MM.1S (cell line): ENCODE measurements at regions not wholly inside any gene's neighbourhood (a gene's known extent, or its start where the extent isn't known, plus 50 kb on each side); places are given as distances from the start of the nearest gene placed in this dataset.
"Not testable (repeated sequence)": the region's sequence is repeated elsewhere in the genome, so short reads cannot be mapped to it uniquely, and the experiment has no call there.

Source experiments
- DNase-seq: peaks from one replicate; pipeline ENCODE4 v3.0.0-alpha.2; 2015
- H2AFZ ChIP-seq: fragments of 300-600 bp; sonication (generic); 2 replicates; pipeline ENCODE4 v1.6.0; 2016; ENCODE audit warnings: antibody characterized with exemption, low read length
- H3F3A ChIP-seq: fragments of 300-600 bp; sonication (generic); 2 replicates; pipeline ENCODE4 v1.6.1; 2016; ENCODE audit warnings: mild to moderate bottlenecking, antibody characterized with exemption, low read length, moderate library complexity, mixed read lengths; ENCODE audit not compliant: insufficient read depth
- H3K27ac ChIP-seq: fragments of 300-600 bp; sonication (generic); 2 replicates; pipeline ENCODE4 v1.5.1; 2016; ENCODE audit warnings: mild to moderate bottlenecking, low read length
- H3K27me3 ChIP-seq: fragments of 300-600 bp; sonication (generic); replicated peaks from 2 replicates; pipeline ENCODE4 v1.6.0; 2016; ENCODE audit warnings: low read length; ENCODE audit not compliant: insufficient read depth
- H3K36me3 ChIP-seq: fragments of 300-600 bp; sonication (generic); replicated peaks from 2 replicates; pipeline ENCODE4 v1.6.1; 2016; ENCODE audit warnings: mild to moderate bottlenecking, low read length, mixed read lengths; ENCODE audit not compliant: insufficient read depth
- H3K4me1 ChIP-seq: fragments of 300-600 bp; sonication (generic); 2 replicates; pipeline ENCODE4 v1.6.1; 2016; ENCODE audit warnings: low read length, mixed read lengths
- H3K4me2 ChIP-seq: fragments of 300-600 bp; sonication (generic); 2 replicates; pipeline ENCODE4 v1.6.0; 2016; ENCODE audit warnings: low read depth, low read length
- H3K4me3 ChIP-seq: fragments of 300-600 bp; sonication (generic); 2 replicates; pipeline ENCODE4 v1.5.1; 2016; ENCODE audit warnings: low read length, mixed read lengths
- H3K79me2 ChIP-seq: fragments of 300-600 bp; sonication (generic); 2 replicates; pipeline ENCODE4 v1.6.1; 2016; ENCODE audit warnings: mixed run types, low read length, mixed read lengths
- H3K9ac ChIP-seq: fragments of 300-600 bp; sonication (generic); 2 replicates; pipeline ENCODE4 v1.6.1; 2016; ENCODE audit warnings: low read length, mixed read lengths
- H3K9me2 ChIP-seq: fragments of 300-600 bp; sonication (generic); replicated peaks from 2 replicates; pipeline ENCODE4 v1.6.1; 2016; ENCODE audit warnings: mild to moderate bottlenecking, low read length, mixed read lengths; ENCODE audit not compliant: insufficient read depth
- H3K9me3 ChIP-seq: fragments of 300-600 bp; sonication (generic); replicated peaks from 2 replicates; pipeline ENCODE4 v1.6.1; 2016; ENCODE audit warnings: mild to moderate bottlenecking, low read length, mixed read lengths; ENCODE audit not compliant: insufficient read depth
- H4K20me1 ChIP-seq: fragments of 300-600 bp; sonication (generic); 2 replicates; pipeline ENCODE4 v1.6.1; 2016; ENCODE audit warnings: mild to moderate bottlenecking, low read length, moderate library complexity, mixed read lengths; ENCODE audit not compliant: insufficient read depth
- EZH2 ChIP-seq: fragments of 300-600 bp; sonication (generic); optimal IDR thresholded peaks from 2 replicates; pipeline ENCODE3; 2017; ENCODE audit warnings: low read depth, mild to moderate bottlenecking, antibody characterized with exemption, low read length, mixed read lengths
- EZH2phosphoT487 ChIP-seq: fragments of 300-600 bp; sonication (generic); IDR thresholded peaks from 2 replicates; pipeline ENCODE4 v1.6.1; 2018; ENCODE audit warnings: antibody characterized with exemption, low read length
- TF ChIP-seq, protein P1 (sequence below): fragments of 300-600 bp; sonication (generic); IDR thresholded peaks from 2 replicates; pipeline ENCODE4 v1.5.1; 2016; ENCODE audit warnings: antibody characterized with exemption, low read length, mixed read lengths

DNA sequence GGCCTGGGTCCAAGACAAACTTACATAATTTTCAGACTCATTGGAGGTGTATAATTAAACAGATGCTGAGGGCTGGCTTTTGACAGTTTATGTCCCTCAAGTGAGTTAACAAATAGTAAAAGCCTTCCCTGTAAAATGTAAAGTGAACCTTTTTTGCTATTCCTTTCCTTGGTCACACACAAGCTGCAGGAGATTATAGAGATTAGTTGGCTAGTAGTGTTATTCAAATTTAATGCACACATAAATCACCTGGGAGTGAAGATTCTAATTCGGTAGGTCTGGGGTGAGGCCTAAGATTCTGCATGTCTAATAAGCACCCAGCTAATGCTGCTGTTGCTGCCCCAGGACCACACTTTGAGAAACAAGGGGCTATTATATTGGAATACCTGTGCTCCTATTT lies 206.2 kb upstream of the SSTR1 start:
- H3K27me3 ChIP-seq: no peaks in the 10 kb centered on the region
- H2AFZ ChIP-seq: no peak overlapping the region
- DNase-seq: no peak
- no peaks in the 10 kb centered on the region for H4K20me1 ChIP-seq
- H3K4me1 ChIP-seq: no peaks in the 10 kb centered on the region
- no peaks in the 10 kb centered on the region for H3K9me2 ChIP-seq
- H3K36me3 ChIP-seq: no peaks in the 10 kb centered on the region
- H3K9ac ChIP-seq: no peak overlapping the region
- H3K4me3 ChIP-seq: no peak overlapping the region
- no peaks in the 10 kb centered on the region for H3K79me2 ChIP-seq
- no peak overlapping the region for H3K4me2 ChIP-seq
- H3K27ac ChIP-seq: no peak overlapping the region
- TF ChIP-seq EZH2phosphoT487 (no peak), EZH2 (no peak)
- TF ChIP-seq, protein P1, sequence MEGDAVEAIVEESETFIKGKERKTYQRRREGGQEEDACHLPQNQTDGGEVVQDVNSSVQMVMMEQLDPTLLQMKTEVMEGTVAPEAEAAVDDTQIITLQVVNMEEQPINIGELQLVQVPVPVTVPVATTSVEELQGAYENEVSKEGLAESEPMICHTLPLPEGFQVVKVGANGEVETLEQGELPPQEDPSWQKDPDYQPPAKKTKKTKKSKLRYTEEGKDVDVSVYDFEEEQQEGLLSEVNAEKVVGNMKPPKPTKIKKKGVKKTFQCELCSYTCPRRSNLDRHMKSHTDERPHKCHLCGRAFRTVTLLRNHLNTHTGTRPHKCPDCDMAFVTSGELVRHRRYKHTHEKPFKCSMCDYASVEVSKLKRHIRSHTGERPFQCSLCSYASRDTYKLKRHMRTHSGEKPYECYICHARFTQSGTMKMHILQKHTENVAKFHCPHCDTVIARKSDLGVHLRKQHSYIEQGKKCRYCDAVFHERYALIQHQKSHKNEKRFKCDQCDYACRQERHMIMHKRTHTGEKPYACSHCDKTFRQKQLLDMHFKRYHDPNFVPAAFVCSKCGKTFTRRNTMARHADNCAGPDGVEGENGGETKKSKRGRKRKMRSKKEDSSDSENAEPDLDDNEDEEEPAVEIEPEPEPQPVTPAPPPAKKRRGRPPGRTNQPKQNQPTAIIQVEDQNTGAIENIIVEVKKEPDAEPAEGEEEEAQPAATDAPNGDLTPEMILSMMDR: no peak
- H3K9me3 ChIP-seq: no peaks in the 10 kb centered on the region
- no peaks in the 10 kb centered on the region for H3F3A ChIP-seq

DNA sequence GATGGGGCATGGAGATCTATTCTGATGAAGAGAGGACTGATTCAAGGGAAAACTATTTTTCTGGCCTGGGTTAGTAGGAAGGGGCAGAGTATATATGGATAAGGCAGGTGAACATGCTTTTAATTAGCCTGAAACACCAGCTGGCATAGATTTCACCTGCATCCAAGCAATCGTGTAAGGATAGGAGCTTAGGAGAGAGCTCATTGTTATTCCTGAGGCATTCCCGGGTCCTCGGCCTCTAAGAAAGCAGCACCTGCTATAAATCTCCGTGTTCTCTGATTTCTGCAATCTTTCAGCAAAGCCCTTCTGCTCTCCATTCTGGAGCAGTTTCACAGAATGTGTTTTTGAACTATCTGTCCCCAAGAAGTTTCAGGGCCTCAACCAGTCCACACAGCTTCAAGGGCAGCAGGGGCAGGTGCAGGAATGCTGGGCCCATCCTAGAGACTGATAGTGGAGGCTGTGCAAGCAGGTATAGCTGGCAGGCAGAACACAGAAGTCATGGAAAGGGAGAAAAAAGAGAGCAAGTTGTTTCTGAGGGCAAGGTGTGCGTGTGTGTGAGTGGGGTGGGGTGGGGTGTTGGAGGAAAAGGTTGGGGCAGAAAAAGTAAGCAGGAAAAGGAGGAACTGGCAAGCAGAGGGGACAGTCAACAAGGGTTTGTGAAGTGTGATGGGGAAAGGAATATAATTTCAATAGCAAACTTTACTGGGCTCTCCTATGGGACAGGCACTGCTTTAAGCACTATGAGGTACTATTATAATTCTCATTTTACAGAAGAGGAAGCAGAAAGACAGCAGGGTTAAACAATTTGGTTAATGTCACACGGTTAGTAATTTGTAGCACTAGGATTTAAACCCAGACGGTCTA lies 203.7 kb upstream of the SSTR1 start:
- Histone ChIP-seq H3F3A (no peaks in the 10 kb centered on the region), H3K9me2 (no peaks in the 10 kb centered on the region), H3K4me3 (no peak overlapping the region), H3K27me3 (no peaks in the 10 kb centered on the region), H3K36me3 (no peaks in the 10 kb centered on the region), H3K27ac (no peak overlapping the region), H4K20me1 (no peaks in the 10 kb centered on the region), H3K79me2 (no peaks in the 10 kb centered on the region), H3K4me2 (no peak overlapping the region), H2AFZ (no peak overlapping the region), H3K9me3 (no peaks in the 10 kb centered on the region), H3K9ac (no peak overlapping the region), H3K4me1 (no peaks in the 10 kb centered on the region)
- DNase-seq: no peak
- TF ChIP-seq EZH2phosphoT487: no peak
- TF ChIP-seq, protein P1: no peak
- no peak for TF ChIP-seq EZH2

DNA sequence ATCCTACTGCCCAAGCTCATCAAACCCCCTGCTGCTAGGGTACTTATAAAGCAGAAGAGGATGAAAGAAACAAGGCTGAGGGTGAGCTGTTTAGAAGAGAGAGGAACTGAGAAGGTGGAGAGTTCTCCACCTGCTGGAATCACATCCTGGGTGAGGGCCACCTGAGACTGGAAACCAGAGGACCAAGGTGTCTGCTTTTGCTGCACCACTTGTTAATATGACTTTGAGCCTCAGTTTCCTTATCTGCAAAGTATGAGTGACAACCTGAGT lies 203.2 kb upstream of the SSTR1 start:
- Histone ChIP-seq H3K36me3 (no peaks in the 10 kb centered on the region), H3K27ac (no peak overlapping the region), H2AFZ (no peak overlapping the region), H3K27me3 (no peaks in the 10 kb centered on the region), H3K79me2 (no peaks in the 10 kb centered on the region), H3F3A (no peaks in the 10 kb centered on the region), H3K4me3 (no peak overlapping the region), H3K4me2 (no peak overlapping the region), H4K20me1 (no peaks in the 10 kb centered on the region), H3K9ac (no peak overlapping the region), H3K9me3 (no peaks in the 10 kb centered on the region), H3K4me1 (no peaks in the 10 kb centered on the region), H3K9me2 (no peaks in the 10 kb centered on the region)
- DNase-seq: no peak
- TF ChIP-seq EZH2phosphoT487 (no peak), EZH2 (no peak)
- TF ChIP-seq, protein P1: no peak

DNA sequence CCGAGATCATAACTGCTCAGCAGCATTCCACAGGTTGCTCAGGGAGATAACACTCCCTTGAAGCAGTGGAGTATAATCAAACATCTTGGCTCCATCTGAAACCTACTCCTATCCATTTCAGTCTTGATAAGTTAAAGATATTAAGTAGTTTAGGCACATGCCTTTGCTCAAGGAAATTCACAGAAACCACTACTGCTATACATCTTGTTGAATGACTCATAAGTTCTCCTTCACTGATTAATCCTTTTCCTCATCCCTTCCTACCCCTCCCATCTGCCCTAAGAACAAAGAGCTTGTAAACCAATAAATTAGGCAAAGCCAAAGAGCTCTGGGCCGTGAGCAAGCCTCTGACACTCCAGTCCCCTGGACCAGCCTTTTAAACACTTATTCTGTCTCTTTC lies 196.5 kb upstream of the SSTR1 start:
- not testable (repeated sequence) for H4K20me1 ChIP-seq, H3K36me3 ChIP-seq, H2AFZ ChIP-seq, H3K27me3 ChIP-seq, H3F3A ChIP-seq, H3K9ac ChIP-seq, H3K4me3 ChIP-seq, H3K9me2 ChIP-seq, H3K4me2 ChIP-seq, H3K4me1 ChIP-seq, H3K27ac ChIP-seq, H3K79me2 ChIP-seq, DNase-seq, H3K9me3 ChIP-seq
